H1 (cell line): ENCODE measurements at regions not wholly inside any gene's neighbourhood (a gene's known extent, or its start where the extent isn't known, plus 50 kb on each side); places are given as distances from the start of the nearest gene placed in this dataset.

Experiments used
- CTCF ChIP-seq, 3 experiments: IDR thresholded peaks; 1 replicate in 2 of 3; 2 replicates in 1 of 3; pipeline versions ENCODE4 v1.5.1 to v1.6.1; 2011; ENCODE audit warnings: low read length in 3 of 3, mild to moderate bottlenecking in 3 of 3, inconsistent platforms in 2 of 3, low read depth in 1 of 3, moderate library complexity in 1 of 3; ENCODE audit not compliant: insufficient read depth in 1 of 3; ENCODE audit errors: control extremely low read depth in 1 of 3
- NRF1 ChIP-seq: IDR thresholded peaks from 2 replicates; pipeline ENCODE4 v1.6.1; 2011; ENCODE audit warnings: mild to moderate bottlenecking, low read depth, low read length, improper control_type of control experiment

GRCh38 chr3:147141516-147142288 lies 264.6 kb downstream of the ZIC4 start:
- TF ChIP-seq CTCF (IDR thresholded peaks at IDR 0.05; ENCODE audit: control extremely low read depth in 1 of 3, insufficient read depth in 1 of 3, low read depth in 1 of 3, low read length in 3 of 3) (no peak), NRF1 (no peak)
